Epithelial cell of esophagus (primary cell): ENCODE measurements at regions not wholly inside any gene's neighbourhood (a gene's known extent, or its start where the extent isn't known, plus 50 kb on each side); places are given as distances from the start of the nearest gene placed in this dataset.

ENCODE experiments used
- DNase-seq: peaks from one replicate; pipeline ENCODE4 v3.0.0; 2010; ENCODE audit warnings: low read depth
- H3K4me3 ChIP-seq: 2 replicates; pipeline ENCODE4 v1.5.1; 2011; ENCODE audit warnings: mild to moderate bottlenecking, low read length, control low read depth
- CTCF ChIP-seq: IDR thresholded peaks from 2 replicates; pipeline ENCODE4 v1.5.1; 2011; ENCODE audit warnings: low read depth, mild to moderate bottlenecking, low read length, control low read depth, inconsistent platforms; ENCODE audit not compliant: insufficient read depth; ENCODE audit errors: missing control alignments

- H3K4me3 ChIP-seq, result no peak overlapping the region
- DNase-seq, result no peak
- no peak for TF ChIP-seq CTCF
These were observed 255.3 kb downstream of the SH3BP4 start for GRCh38 chr2:235206980-235207579.

- TF ChIP-seq CTCF, result no peak
- H3K4me3 ChIP-seq, result no peak overlapping the region
- DNase-seq, result no peak
These were observed 259.2 kb downstream of the SH3BP4 start for GRCh38 chr2:235211056-235211455.

- DNase-seq, result no peak
- TF ChIP-seq CTCF, result no peak
- H3K4me3 ChIP-seq, result no peak overlapping the region
These were observed 260.8 kb downstream of the SH3BP4 start for GRCh38 chr2:235212501-235213158.

GRCh38 chr2:235215248-235215647 lies 263.4 kb downstream of the SH3BP4 start:
- no peak for TF ChIP-seq CTCF
- DNase-seq, result no peak
- no peak overlapping the region for H3K4me3 ChIP-seq

GRCh38 chr2:235216901-235217300 lies 265.1 kb downstream of the SH3BP4 start:
- no peak for TF ChIP-seq CTCF
- no peak for DNase-seq
- H3K4me3 ChIP-seq, result no peak overlapping the region

- no peak for TF ChIP-seq CTCF
- peak; percentile 9 for DNase-seq
- H3K4me3 ChIP-seq, result no peak overlapping the region
These were observed 266.0 kb downstream of the SH3BP4 start for GRCh38 chr2:235217846-235218245.

- no peak overlapping the region for H3K4me3 ChIP-seq
- no peak for DNase-seq
- TF ChIP-seq CTCF, result no peak
These were observed 266.7 kb downstream of the SH3BP4 start for GRCh38 chr2:235218486-235218907.
